GM12891 (cell line): ENCODE measurements at regions not wholly inside any gene's neighbourhood (a gene's known extent, or its start where the extent isn't known, plus 50 kb on each side); places are given as distances from the start of the nearest gene placed in this dataset.

Source experiments
- POLR2A ChIP-seq: IDR thresholded peaks from 2 replicates; pipeline ENCODE4 v1.6.1; 2011; ENCODE audit warnings: low read depth, low read length, control low read depth
- POLR2AphosphoS5 ChIP-seq: IDR thresholded peaks from 2 replicates; pipeline ENCODE4 v1.6.1; 2011; ENCODE audit warnings: low read depth, low read length, control low read depth
- SPI1 ChIP-seq: IDR thresholded peaks from 2 replicates; pipeline ENCODE4 v1.6.1; 2011; ENCODE audit warnings: low read depth, low read length, control low read depth
- TAF1 ChIP-seq: IDR thresholded peaks from 2 replicates; pipeline ENCODE4 v1.6.1; 2011; ENCODE audit warnings: low read depth, low read length, control low read depth

- TF ChIP-seq TAF1 (no peak), POLR2A (no peak), SPI1 (peak; percentile 54), POLR2AphosphoS5 (no peak)
Observed at GRCh38 chr12:92444763-92445162, 258.0 kb upstream of the PLEKHG7 start.
